SIG-M5 (cell line): ENCODE measurements at regions not wholly inside any gene's neighbourhood (a gene's known extent, or its start where the extent isn't known, plus 50 kb on each side); places are given as distances from the start of the nearest gene placed in this dataset.
"Not testable (repeated sequence)": the region's sequence is repeated elsewhere in the genome, so short reads cannot be mapped to it uniquely, and the experiment has no call there.

Experiments used
- DNase-seq: peaks from one replicate; lab custom pipeline; 2025; lab: John Stamatoyannopoulos, UW

- no peak for DNase-seq
Observed at GRCh38 chr14:42490536-42490935, 883.9 kb downstream of the LRFN5 start.

GRCh38 chr14:42488965-42489364 is 882.3 kb downstream of the LRFN5 start:
- no peak for DNase-seq

GRCh38 chr14:42482345-42482971 is 875.8 kb downstream of the LRFN5 start:
- not testable (repeated sequence) for DNase-seq

GRCh38 chr14:42481714-42482113 is 875.0 kb downstream of the LRFN5 start:
- not testable (repeated sequence) for DNase-seq

GRCh38 chr14:42480255-42480654 is 873.6 kb downstream of the LRFN5 start:
- DNase-seq = no peak

GRCh38 chr14:42475289-42475688 is 868.6 kb downstream of the LRFN5 start:
- DNase-seq = no peak

- no peak for DNase-seq
Observed at GRCh38 chr14:42470427-42470719, 863.7 kb downstream of the LRFN5 start.

GRCh38 chr14:42469637-42470426 is 863.2 kb downstream of the LRFN5 start:
- DNase-seq = no peak

GRCh38 chr14:42460673-42461072 is 854.0 kb downstream of the LRFN5 start:
- DNase-seq = no peak

GRCh38 chr14:42459171-42459685 is 852.6 kb downstream of the LRFN5 start:
- no peak for DNase-seq

GRCh38 chr14:42441615-42442014 is 834.9 kb downstream of the LRFN5 start:
- no peak for DNase-seq

- peak; percentile 49 for DNase-seq
Observed at GRCh38 chr14:42437809-42438208, 831.1 kb downstream of the LRFN5 start.

- DNase-seq = no peak
Observed at GRCh38 chr14:42429401-42429800, 822.7 kb downstream of the LRFN5 start.

GRCh38 chr14:42428996-42429395 is 822.3 kb downstream of the LRFN5 start:
- DNase-seq = no peak

GRCh38 chr14:42424501-42424900 is 817.8 kb downstream of the LRFN5 start:
- no peak for DNase-seq

- no peak for DNase-seq
Observed at GRCh38 chr14:42421377-42422078, 814.9 kb downstream of the LRFN5 start.

GRCh38 chr14:42420071-42420470 is 813.4 kb downstream of the LRFN5 start:
- DNase-seq = no peak

- no peak for DNase-seq
Observed at GRCh38 chr14:42407153-42407552, 800.5 kb downstream of the LRFN5 start.

- no peak for DNase-seq
Observed at GRCh38 chr14:42391146-42391834, 784.6 kb downstream of the LRFN5 start.

GRCh38 chr14:42378880-42379279 is 772.2 kb downstream of the LRFN5 start:
- no peak for DNase-seq

- DNase-seq = no peak
Observed at GRCh38 chr14:42378274-42378673, 771.6 kb downstream of the LRFN5 start.

- DNase-seq = no peak
Observed at GRCh38 chr14:42374332-42374731, 767.7 kb downstream of the LRFN5 start.
